NCI-H2107 (cell line): ENCODE measurements at regions not wholly inside any gene's neighbourhood (a gene's known extent, or its start where the extent isn't known, plus 50 kb on each side); places are given as distances from the start of the nearest gene placed in this dataset.

Experiments used
- DNase-seq: peaks from one replicate; lab custom pipeline; 2025; lab: John Stamatoyannopoulos, UW

- DNase-seq, result no peak
Observed at GRCh38 chr3:187618722-187619121, 51.5 kb downstream of the SST start.

- DNase-seq, result no peak
Observed at GRCh38 chr3:187617213-187617612, 53.0 kb downstream of the SST start.

- peak; percentile 46 for DNase-seq
Observed at GRCh38 chr3:187616307-187616972, 53.8 kb downstream of the SST start.

DNA sequence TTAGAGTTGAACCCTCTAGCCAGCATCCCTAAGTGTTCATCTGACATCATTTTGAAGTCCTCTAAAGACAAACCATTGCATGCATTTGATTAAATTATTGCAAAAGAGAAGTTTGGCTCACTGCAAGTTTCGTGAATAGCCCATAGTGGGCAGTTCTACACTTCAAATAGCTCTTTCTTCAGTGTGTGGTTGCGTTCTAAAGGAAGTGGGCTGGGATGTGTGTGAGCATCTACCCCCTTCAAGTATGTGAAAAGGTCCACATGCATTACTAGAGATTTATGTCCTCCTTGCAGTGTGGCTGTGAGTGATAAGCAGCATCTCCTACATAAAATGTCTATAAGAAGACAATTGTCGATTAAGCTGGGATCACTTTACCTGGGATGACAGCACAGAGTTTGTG lies 54.6 kb downstream of the SST start:
- no peak for DNase-seq

DNA sequence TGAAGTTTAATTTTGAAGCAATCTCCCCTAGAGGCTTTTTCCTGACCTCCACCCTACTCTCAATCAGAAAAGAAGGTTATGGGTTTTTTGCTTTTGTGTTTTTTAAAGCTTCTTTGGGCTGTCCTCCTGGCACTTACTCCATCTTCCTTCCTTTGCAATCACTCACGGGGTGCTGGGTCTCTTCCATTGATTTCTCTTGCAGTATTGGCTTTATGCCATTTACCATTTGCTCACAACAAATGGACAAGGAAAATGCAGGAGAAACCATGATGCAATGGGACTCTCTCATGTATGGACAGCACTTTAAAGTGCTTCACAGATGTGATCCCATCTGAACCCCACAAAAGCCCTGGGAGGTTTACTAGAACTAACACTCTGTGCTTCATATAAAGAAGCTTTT lies 57.5 kb downstream of the SST start:
- no peak for DNase-seq

- no peak for DNase-seq
Observed at GRCh38 chr3:187610981-187611511, 59.1 kb downstream of the SST start.

- DNase-seq, result no peak
Observed at GRCh38 chr3:187594272-187594671, 75.9 kb downstream of the SST start.

DNA sequence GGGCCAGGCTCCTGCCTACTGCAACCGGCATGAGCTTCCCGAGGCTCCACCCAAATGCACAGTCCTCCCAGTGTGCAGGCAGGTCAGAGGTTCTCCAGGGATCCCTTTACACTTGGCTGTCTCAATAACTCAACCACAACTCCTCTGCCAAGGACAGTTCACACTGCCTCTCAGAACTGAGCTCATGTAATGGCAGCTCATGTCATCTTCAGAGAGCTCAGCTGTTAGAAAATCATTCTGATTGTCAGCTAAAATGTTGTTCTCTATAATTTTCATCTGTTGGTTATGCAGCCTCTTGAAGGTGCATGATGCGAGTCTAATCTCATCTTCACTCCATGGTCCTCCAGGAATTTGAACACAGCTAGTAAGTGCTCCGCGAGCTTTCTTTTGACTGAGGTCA lies 76.7 kb downstream of the SST start:
- no peak for DNase-seq

DNA sequence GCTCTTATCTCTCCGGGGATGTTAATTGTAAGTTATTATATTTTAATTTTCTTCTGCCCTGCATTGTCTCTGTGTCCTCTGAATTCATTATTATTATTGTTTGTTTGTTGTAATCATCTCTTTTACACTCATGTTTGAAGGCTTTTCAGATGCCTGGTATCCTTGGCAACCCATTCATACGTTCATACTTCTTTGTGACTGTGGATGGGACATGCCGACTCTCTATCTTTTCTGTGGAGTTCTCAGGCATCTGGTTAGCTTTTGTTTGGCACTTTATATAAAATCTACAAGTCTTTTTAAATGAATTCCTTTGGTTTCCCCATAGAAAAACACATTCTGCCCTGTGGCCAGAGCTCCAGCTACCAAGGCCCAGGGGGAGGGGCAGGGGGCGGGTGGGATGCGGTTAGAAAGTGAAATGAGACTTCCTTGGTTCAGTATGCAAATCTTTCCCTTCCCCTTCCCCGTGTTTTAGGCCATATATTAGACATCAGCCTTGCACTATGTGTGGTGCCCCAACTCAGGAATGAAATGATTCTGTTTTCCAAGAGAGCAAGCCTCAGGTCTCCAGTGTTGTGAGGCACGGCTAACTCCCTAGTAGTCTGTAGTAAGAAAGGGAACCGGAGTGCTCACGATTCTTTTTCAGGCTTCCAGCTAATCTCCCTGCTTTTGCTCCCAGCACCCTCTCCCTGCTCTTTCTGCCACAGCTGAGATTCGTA lies 79.2 kb downstream of the SST start:
- DNase-seq, result no peak

- DNase-seq, result no peak
Observed at GRCh38 chr3:187587076-187587475, 83.1 kb downstream of the SST start.

- DNase-seq, result no peak
Observed at GRCh38 chr3:187586226-187586625, 84.0 kb downstream of the SST start.

- no peak for DNase-seq
Observed at GRCh38 chr3:187572441-187572840, 97.8 kb downstream of the SST start.

GRCh38 chr3:187571701-187572100 lies 98.5 kb downstream of the SST start:
- DNase-seq, result no peak

GRCh38 chr3:187570776-187571175 lies 99.4 kb downstream of the SST start:
- DNase-seq, result no peak

- no peak for DNase-seq
Observed at GRCh38 chr3:187568171-187568570, 102.0 kb downstream of the SST start.

GRCh38 chr3:187567661-187568121 lies 102.5 kb downstream of the SST start:
- no peak for DNase-seq

- DNase-seq, result no peak
Observed at GRCh38 chr3:187567021-187567420, 103.2 kb downstream of the SST start.

DNA sequence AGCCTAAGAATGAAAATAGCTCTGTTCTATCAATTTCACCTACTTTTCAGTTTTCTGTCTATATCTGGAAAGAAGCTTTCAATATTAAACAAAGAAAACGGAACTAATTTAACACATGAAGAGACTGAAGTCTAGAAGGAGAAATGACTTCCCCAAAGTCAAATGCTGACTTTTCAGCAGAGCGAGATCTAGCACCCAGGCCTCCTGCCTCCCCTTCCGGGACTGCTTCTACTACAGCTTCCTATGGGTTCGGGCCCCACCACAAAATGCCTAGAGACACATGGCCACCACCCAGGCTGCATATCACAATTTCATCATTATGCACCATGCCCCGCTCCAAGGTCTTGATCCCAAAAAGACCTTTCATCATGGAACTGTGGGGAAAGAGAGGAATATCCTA lies 104.5 kb downstream of the SST start:
- no peak for DNase-seq

GRCh38 chr3:187558990-187559389 lies 111.2 kb downstream of the SST start:
- no peak for DNase-seq

GRCh38 chr3:187551416-187551815 lies 118.8 kb downstream of the SST start:
- DNase-seq, result no peak

DNA sequence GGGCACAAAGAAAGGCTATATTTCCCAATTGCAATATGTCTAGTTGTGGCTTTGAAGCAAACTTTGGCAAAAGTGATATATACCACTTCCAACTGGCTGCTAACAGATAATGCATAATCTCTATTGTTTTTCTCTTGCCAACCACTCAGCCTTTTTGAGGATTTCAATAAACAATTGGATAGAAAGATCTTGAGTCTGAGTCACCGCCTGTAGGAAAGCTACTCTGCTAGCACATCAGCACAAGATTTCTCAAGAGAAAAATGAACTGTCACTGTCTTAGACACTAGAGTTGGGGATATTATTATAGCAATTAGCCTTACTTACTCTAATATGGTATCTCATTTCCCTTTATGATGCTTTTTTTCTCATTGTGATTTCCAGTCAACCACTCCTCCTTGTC lies 119.7 kb downstream of the SST start:
- DNase-seq, result no peak

DNA sequence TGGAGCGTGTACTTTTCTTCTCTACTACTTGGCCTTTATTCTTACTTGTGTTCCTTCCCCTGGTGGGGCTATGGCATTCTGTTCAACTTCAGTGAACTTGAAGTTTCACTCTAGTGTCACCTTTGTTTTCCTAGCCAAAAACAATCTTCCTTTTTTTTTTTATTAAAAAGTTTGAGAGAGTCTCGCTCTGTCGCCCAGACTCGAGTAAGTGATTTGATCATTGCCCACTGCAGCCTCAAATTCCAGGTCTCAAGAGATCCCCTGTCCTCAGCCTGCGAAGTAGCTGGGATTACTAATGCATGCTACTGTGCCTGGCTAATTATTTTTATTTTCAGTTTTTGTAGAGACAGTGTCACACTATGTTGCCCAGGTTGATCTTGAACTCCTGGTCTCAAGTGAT lies 124.8 kb downstream of the SST start:
- DNase-seq, result no peak

GRCh38 chr3:187544326-187544725 lies 125.9 kb downstream of the SST start:
- DNase-seq, result no peak

GRCh38 chr3:187540847-187541246 lies 129.3 kb downstream of the SST start:
- DNase-seq, result no peak
